Endodermal cell (in vitro differentiated cells): ENCODE measurements at regions not wholly inside any gene's neighbourhood (a gene's known extent, or its start where the extent isn't known, plus 50 kb on each side); places are given as distances from the start of the nearest gene placed in this dataset.

Experiments
- DNase-seq: peaks from one replicate; pipeline ENCODE4 v3.0.0-alpha.2; 2017
- H3K27ac ChIP-seq: 2 replicates; pipeline ENCODE4 v1.5.1; 2013; ENCODE audit warnings: mild to moderate bottlenecking, low read depth, low read length, moderate library complexity
- H3K27me3 ChIP-seq: 2 replicates; pipeline ENCODE4 v1.6.1; 2013; ENCODE audit warnings: mild to moderate bottlenecking, low read length, moderate library complexity; ENCODE audit not compliant: insufficient read depth, control insufficient read depth, poor library complexity, severe bottlenecking
- H3K36me3 ChIP-seq: 2 replicates; pipeline ENCODE4 v1.7.0; 2013; ENCODE audit warnings: mild to moderate bottlenecking, low read length, moderate library complexity; ENCODE audit not compliant: control insufficient read depth, insufficient read depth
- H3K4me1 ChIP-seq: one replicate; pipeline ENCODE4 v1.7.0; 2013; ENCODE audit warnings: low read length; ENCODE audit not compliant: control insufficient read depth, insufficient read depth
- H3K4me3 ChIP-seq: 2 replicates; pipeline ENCODE4 v1.5.1; 2013; ENCODE audit warnings: mild to moderate bottlenecking, low read length, moderate library complexity
- H3K9ac ChIP-seq: 2 replicates; pipeline ENCODE4 v1.6.1; 2013; ENCODE audit warnings: mild to moderate bottlenecking, low read length, moderate library complexity; ENCODE audit not compliant: poor library complexity, severe bottlenecking; ENCODE audit errors: extremely low read depth
- H3K9me3 ChIP-seq: 2 replicates; pipeline ENCODE4 v1.6.1; 2013; ENCODE audit warnings: mild to moderate bottlenecking, low read length, moderate library complexity; ENCODE audit not compliant: control insufficient read depth
- H3K27ac Mint-ChIP-seq: 2 replicates; pipeline ENCODE4 v1.8.0; 2020; ENCODE audit warnings: mixed read lengths
- H3K27me3 Mint-ChIP-seq: 2 replicates; pipeline ENCODE4 v1.8.0; 2021; ENCODE audit warnings: mild to moderate bottlenecking, mixed read lengths; ENCODE audit not compliant: insufficient read depth
- H3K36me3 Mint-ChIP-seq: 2 replicates; pipeline ENCODE4 v1.8.0; 2020; ENCODE audit warnings: low read depth, mixed read lengths
- H3K4me1 Mint-ChIP-seq: 2 replicates; pipeline ENCODE4 v1.8.0; 2020; ENCODE audit warnings: mixed read lengths
- H3K4me3 Mint-ChIP-seq: 2 replicates; pipeline ENCODE4 v1.8.0; 2020; ENCODE audit warnings: mild to moderate bottlenecking, moderate library complexity, mixed read lengths
- H3K9me3 Mint-ChIP-seq: 2 replicates; pipeline ENCODE4 v1.8.0; 2020; ENCODE audit warnings: mild to moderate bottlenecking, mixed read lengths
- CTCF ChIP-seq: fragments of 200-600 bp; sonication (generic); conservative IDR thresholded peaks from 2 replicates; pipeline ENCODE4 v1.5.0; 2021; ENCODE audit warnings: antibody characterized with exemption, mild to moderate bottlenecking
- WGBS, 2 experiments: methylation state at CpG; one replicate each; pipeline versions ENCODE4 v1.1.5 to v1.1.7; 2013; ENCODE audit warnings: missing lambda C conversion rate in 2 of 2, mixed read lengths in 1 of 2; ENCODE audit not compliant: insufficient coverage in 1 of 2, insufficient read length in 1 of 2; 5-methylcytosine and 5-hydroxymethylcytosine counted together

- DNase-seq: no peak
- no peaks in the 10 kb centered on the region for H3K36me3 Mint-ChIP-seq
- no peak for TF ChIP-seq CTCF
- H3K9ac ChIP-seq: no peak overlapping the region
- no peaks in the 10 kb centered on the region for H3K9me3 ChIP-seq
- H3K27me3 ChIP-seq: no peaks in the 10 kb centered on the region
- H3K27ac Mint-ChIP-seq: no peak overlapping the region
- H3K4me1 Mint-ChIP-seq: no peaks in the 10 kb centered on the region
- H3K27ac ChIP-seq: no peak overlapping the region
- no peaks in the 10 kb centered on the region for H3K27me3 Mint-ChIP-seq
- no peak overlapping the region for H3K4me3 Mint-ChIP-seq
- H3K4me3 ChIP-seq: no peak overlapping the region
- no peaks in the 10 kb centered on the region for H3K36me3 ChIP-seq
- H3K9me3 Mint-ChIP-seq: peaks cover 3% of the 10 kb centered on the region
- WGBS, 2 experiments: 90% methylated on average over 1 of the region's 4 CpGs; no CpG with 5 or more reads in 1 of the 2 experiments
- no peaks in the 10 kb centered on the region for H3K4me1 ChIP-seq
Observed at GRCh38 chr16:59941594-59941993, 1207.5 kb upstream of the GOT2 start.

- WGBS, 2 experiments: 88 to 90% methylated on average over 1 of the region's 2 CpGs
- no peak overlapping the region for H3K4me3 Mint-ChIP-seq
- no peaks in the 10 kb centered on the region for H3K9me3 Mint-ChIP-seq
- Histone ChIP-seq H3K4me3 (no peak overlapping the region), H3K27me3 (no peaks in the 10 kb centered on the region), H3K4me1 (peaks cover 4% of the 10 kb centered on the region), H3K9ac (no peak overlapping the region), H3K27ac (no peak overlapping the region), H3K9me3 (peaks cover 11% of the 10 kb centered on the region), H3K36me3 (no peaks in the 10 kb centered on the region)
- no peak overlapping the region for H3K27ac Mint-ChIP-seq
- DNase-seq: no peak
- H3K36me3 Mint-ChIP-seq: peaks cover 3% of the 10 kb centered on the region
- H3K27me3 Mint-ChIP-seq: no peaks in the 10 kb centered on the region
- H3K4me1 Mint-ChIP-seq: peaks cover 4% of the 10 kb centered on the region
- TF ChIP-seq CTCF: no peak
Observed at GRCh38 chr16:59920054-59920453, 1185.9 kb upstream of the GOT2 start.

GRCh38 chr16:59913666-59914065 lies 1179.5 kb upstream of the GOT2 start:
- H3K27me3 ChIP-seq: no peaks in the 10 kb centered on the region
- H3K9ac ChIP-seq: no peak overlapping the region
- WGBS, 2 experiments: 100% methylated on average over 1 of the region's 1 CpG; no CpG with 5 or more reads in 1 of the 2 experiments
- H3K9me3 Mint-ChIP-seq: no peaks in the 10 kb centered on the region
- no peak for TF ChIP-seq CTCF
- H3K4me3 Mint-ChIP-seq: no peak overlapping the region
- H3K9me3 ChIP-seq: no peaks in the 10 kb centered on the region
- no peak overlapping the region for H3K27ac Mint-ChIP-seq
- H3K27me3 Mint-ChIP-seq: no peaks in the 10 kb centered on the region
- no peak for DNase-seq
- no peak overlapping the region for H3K27ac ChIP-seq
- no peaks in the 10 kb centered on the region for H3K36me3 ChIP-seq
- H3K4me1 ChIP-seq: no peaks in the 10 kb centered on the region
- H3K36me3 Mint-ChIP-seq: peaks cover 1% of the 10 kb centered on the region
- H3K4me3 ChIP-seq: no peak overlapping the region
- peaks cover 9% of the 10 kb centered on the region for H3K4me1 Mint-ChIP-seq
